ENCODE measurements at regions not wholly inside any gene's neighbourhood (a gene's known extent, or its start where the extent isn't known, plus 50 kb on each side); places are given as distances from the start of the nearest gene placed in this dataset.

DNA sequence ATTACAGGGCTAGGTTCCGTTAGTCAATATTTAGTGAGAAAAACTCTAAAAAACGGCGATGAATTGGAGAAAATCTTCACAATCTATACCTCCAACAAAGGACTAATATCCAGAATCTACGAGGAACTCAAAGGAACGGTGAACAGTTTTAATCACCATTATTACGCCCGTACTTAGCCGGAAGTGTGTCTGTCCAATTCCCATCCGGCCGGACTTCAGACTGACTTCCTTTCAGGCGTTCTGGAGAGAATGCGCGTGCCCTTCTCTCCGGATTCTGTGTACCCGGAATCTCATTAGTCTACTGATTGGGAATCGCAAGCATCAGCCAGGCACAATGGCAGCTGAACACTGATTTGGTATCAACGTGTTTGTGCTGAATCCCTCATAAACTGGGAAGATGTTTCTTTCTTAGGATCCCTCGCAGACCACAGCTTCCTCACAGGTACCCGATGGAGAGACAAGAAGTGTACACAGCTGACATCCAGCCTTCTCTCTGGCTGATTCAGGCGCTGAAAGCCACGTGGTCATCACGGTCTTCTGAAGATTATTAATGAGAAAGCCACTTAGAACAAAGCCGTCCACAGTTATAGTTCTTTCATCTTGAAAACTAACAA, 239.9 kb downstream of the ZNF516 start:
- TF ChIP-seq, protein P1, sequence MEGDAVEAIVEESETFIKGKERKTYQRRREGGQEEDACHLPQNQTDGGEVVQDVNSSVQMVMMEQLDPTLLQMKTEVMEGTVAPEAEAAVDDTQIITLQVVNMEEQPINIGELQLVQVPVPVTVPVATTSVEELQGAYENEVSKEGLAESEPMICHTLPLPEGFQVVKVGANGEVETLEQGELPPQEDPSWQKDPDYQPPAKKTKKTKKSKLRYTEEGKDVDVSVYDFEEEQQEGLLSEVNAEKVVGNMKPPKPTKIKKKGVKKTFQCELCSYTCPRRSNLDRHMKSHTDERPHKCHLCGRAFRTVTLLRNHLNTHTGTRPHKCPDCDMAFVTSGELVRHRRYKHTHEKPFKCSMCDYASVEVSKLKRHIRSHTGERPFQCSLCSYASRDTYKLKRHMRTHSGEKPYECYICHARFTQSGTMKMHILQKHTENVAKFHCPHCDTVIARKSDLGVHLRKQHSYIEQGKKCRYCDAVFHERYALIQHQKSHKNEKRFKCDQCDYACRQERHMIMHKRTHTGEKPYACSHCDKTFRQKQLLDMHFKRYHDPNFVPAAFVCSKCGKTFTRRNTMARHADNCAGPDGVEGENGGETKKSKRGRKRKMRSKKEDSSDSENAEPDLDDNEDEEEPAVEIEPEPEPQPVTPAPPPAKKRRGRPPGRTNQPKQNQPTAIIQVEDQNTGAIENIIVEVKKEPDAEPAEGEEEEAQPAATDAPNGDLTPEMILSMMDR (conservative IDR thresholded peaks at IDR 0.05; ENCODE audit: low read length): no peak
- TF ChIP-seq EZH2phosphoT487 (IDR thresholded peaks at IDR 0.05; ENCODE audit: borderline replicate concordance, low read depth, low read length): no peak
